ENCODE measurements at regions not wholly inside any gene's neighbourhood (a gene's known extent, or its start where the extent isn't known, plus 50 kb on each side); places are given as distances from the start of the nearest gene placed in this dataset.

GRCh38 chr10:117626228-117626627, 83.7 kb downstream of the EMX2 start:
- DNase-seq: no peak
- Histone ChIP-seq H3K4me2 (no peak overlapping the region), H3K9me3 (no peaks in the 10 kb centered on the region; the same call in 1 of the 2 replicates), H3K27me3 (ENCODE audit: insufficient read depth) (no peaks in the 10 kb centered on the region), H3K4me1 (ENCODE audit: control insufficient read depth in 1 of 2, insufficient read depth in 2 of 2, low read depth in 1 of 2, low read length in 1 of 2) (no peaks in the 10 kb centered on the region; a peak in 1 of 4 replicates), H3K27ac (ENCODE audit: low read depth in 2 of 2, low read length in 1 of 2) (no peak overlapping the region), H2AFZ (ENCODE audit: low read depth) (no peak overlapping the region), H3K79me2 (ENCODE audit: insufficient read depth) (no peaks in the 10 kb centered on the region), H3F3A (replicated peaks; ENCODE audit: insufficient read depth) (no peaks in the 10 kb centered on the region), H3K9ac (no peak overlapping the region), H3K4me3 (ENCODE audit: low read depth in 2 of 2, low read length in 1 of 2) (no peak overlapping the region), H3K9me2 (no peaks in the 10 kb centered on the region), H4K20me1 (ENCODE audit: insufficient read depth) (no peaks in the 10 kb centered on the region), H3K36me3 (replicated peaks in 1 of 2; ENCODE audit: control insufficient read depth in 1 of 2, insufficient read depth in 2 of 2, low read length in 1 of 2) (no peaks in the 10 kb centered on the region)
- POLR2A ChIA-PET: no interaction called here
- 41% methylated on average over 8 of the region's 8 CpGs for WGBS (ENCODE audit: low lambda C conversion rate)
- TF ChIP-seq TAF1 (IDR thresholded peaks at IDR 0.05; ENCODE audit: borderline replicate concordance, low read depth, low read length): no peak
- TF ChIP-seq MAX (IDR thresholded peaks at IDR 0.05; ENCODE audit: low read depth): no peak
- TF ChIP-seq SIN3A (IDR thresholded peaks at IDR 0.05; ENCODE audit: borderline replicate concordance, low read depth, low read length): no peak
- TF ChIP-seq CHD2 (IDR thresholded peaks at IDR 0.05; ENCODE audit: low read length, partially characterized antibody): no peak
- no peak for TF ChIP-seq USF1 (IDR thresholded peaks at IDR 0.05; ENCODE audit: borderline replicate concordance, low read depth)
- no peak for TF ChIP-seq MEF2A (IDR thresholded peaks at IDR 0.05; ENCODE audit: borderline replicate concordance, low read depth)
- TF ChIP-seq EP300 (IDR thresholded peaks at IDR 0.05; ENCODE audit: borderline replicate concordance in 1 of 2, low read depth in 1 of 2, low read length in 1 of 2): no peak
- TF ChIP-seq TEAD4 (IDR thresholded peaks at IDR 0.05; ENCODE audit: borderline replicate concordance, insufficient read depth): no peak
- TF ChIP-seq USF2 (IDR thresholded peaks at IDR 0.05; ENCODE audit: borderline replicate concordance, low read depth, low read length): no peak
- TF ChIP-seq SMC3 (IDR thresholded peaks at IDR 0.05; ENCODE audit: low read depth, low read length): no peak
- TF ChIP-seq RCOR1 (IDR thresholded peaks at IDR 0.05; ENCODE audit: low read length): no peak
- TF ChIP-seq RAD21 (IDR thresholded peaks at IDR 0.05; ENCODE audit: low read length): no peak
- TF ChIP-seq FOXM1 (IDR thresholded peaks at IDR 0.05; ENCODE audit: low read depth): no peak
- TF ChIP-seq NFIC (IDR thresholded peaks at IDR 0.05; ENCODE audit: borderline replicate concordance): no peak
- TF ChIP-seq PBX3 (IDR thresholded peaks at IDR 0.05): no peak
- TF ChIP-seq TCF12 (IDR thresholded peaks at IDR 0.05): no peak
- TF ChIP-seq YY1 (IDR thresholded peaks at IDR 0.05; ENCODE audit: low read depth): no peak
- no peak for TF ChIP-seq RFX5 (IDR thresholded peaks at IDR 0.05; ENCODE audit: low read length)
- no peak for TF ChIP-seq FOXJ3 (CRISPR knock-in tag; IDR thresholded peaks at IDR 0.05)
- CTCF ChIA-PET: no interaction called here

All from SK-N-SH (cell line).